Activated naive CD8-positive, alpha-beta T cell treated with anti-CD3 and anti-CD28 coated beads, Interleukin-2, amount 10 ng/mL, durations not matched to agents 7 days and 5 days (primary cell): ENCODE measurements at regions not wholly inside any gene's neighbourhood (a gene's known extent, or its start where the extent isn't known, plus 50 kb on each side); places are given as distances from the start of the nearest gene placed in this dataset.
"Not testable (repeated sequence)": the region's sequence is repeated elsewhere in the genome, so short reads cannot be mapped to it uniquely, and the experiment has no call there.

Experiments used
- ATAC-seq: fragments of 150-1000 bp; cut with Tn5 transposase; one replicate; pipeline ENCODE4 v1.10.0; 2021; ENCODE audit warnings: low read depth, moderate library complexity
- POLR2A ChIA-PET: fragments of 350-600 bp; sonication (Branson Sonifier 250); formaldehyde crosslinking; loops from one replicate; lab custom pipeline; 2021; ENCODE audit warnings: antibody characterized with exemption; lab: Charles Lee
- DNase-seq: peaks from one replicate; pipeline ENCODE4 v3.0.0; 2021
- H3K27ac Mint-ChIP-seq: one replicate; pipeline ENCODE4 v1.8.0; 2022; ENCODE audit warnings: mild to moderate bottlenecking, mixed read lengths
- H3K27me3 Mint-ChIP-seq: one replicate; pipeline ENCODE4 v1.8.0; 2022; ENCODE audit warnings: mild to moderate bottlenecking, moderate library complexity, mixed read lengths
- H3K36me3 Mint-ChIP-seq: one replicate; pipeline ENCODE4 v1.8.0; 2021; ENCODE audit warnings: mild to moderate bottlenecking, mixed read lengths
- H3K4me1 Mint-ChIP-seq: one replicate; pipeline ENCODE4 v1.8.0; 2021; ENCODE audit warnings: mixed read lengths
- H3K4me3 Mint-ChIP-seq: one replicate; pipeline ENCODE4 v1.8.0; 2022; ENCODE audit warnings: mild to moderate bottlenecking, moderate library complexity, mixed read lengths
- H3K9me3 Mint-ChIP-seq: one replicate; pipeline ENCODE4 v1.8.0; 2021; ENCODE audit warnings: mixed read lengths

GRCh38 chr4:49177847-49178246 lies 191.8 kb downstream of the CWH43 start:
- H3K9me3 Mint-ChIP-seq, H3K27me3 Mint-ChIP-seq, H3K27ac Mint-ChIP-seq, H3K4me3 Mint-ChIP-seq, DNase-seq, ATAC-seq, H3K36me3 Mint-ChIP-seq, POLR2A ChIA-PET, H3K4me1 Mint-ChIP-seq: not testable (repeated sequence)

- H3K4me1 Mint-ChIP-seq, POLR2A ChIA-PET, DNase-seq, ATAC-seq, H3K4me3 Mint-ChIP-seq, H3K9me3 Mint-ChIP-seq, H3K36me3 Mint-ChIP-seq, H3K27me3 Mint-ChIP-seq, H3K27ac Mint-ChIP-seq: not testable (repeated sequence)
Measured at GRCh38 chr4:49181088-49181487, 195.0 kb downstream of the CWH43 start.

- H3K4me3 Mint-ChIP-seq, H3K27ac Mint-ChIP-seq, H3K36me3 Mint-ChIP-seq, H3K4me1 Mint-ChIP-seq, DNase-seq, ATAC-seq, POLR2A ChIA-PET, H3K27me3 Mint-ChIP-seq: not testable (repeated sequence)
- H3K9me3 Mint-ChIP-seq = peaks cover 11% of the 10 kb centered on the region
Measured at GRCh38 chr4:49211396-49212194, 225.5 kb downstream of the CWH43 start.

- DNase-seq, H3K4me1 Mint-ChIP-seq, H3K27me3 Mint-ChIP-seq, H3K27ac Mint-ChIP-seq, ATAC-seq, POLR2A ChIA-PET, H3K36me3 Mint-ChIP-seq, H3K4me3 Mint-ChIP-seq: not testable (repeated sequence)
- peaks cover 14% of the 10 kb centered on the region for H3K9me3 Mint-ChIP-seq
Measured at GRCh38 chr4:49213250-49213649, 227.2 kb downstream of the CWH43 start.

GRCh38 chr4:49213750-49214149 lies 227.7 kb downstream of the CWH43 start:
- H3K27ac Mint-ChIP-seq, DNase-seq, H3K4me1 Mint-ChIP-seq, ATAC-seq, POLR2A ChIA-PET, H3K36me3 Mint-ChIP-seq, H3K4me3 Mint-ChIP-seq, H3K27me3 Mint-ChIP-seq: not testable (repeated sequence)
- peaks cover 12% of the 10 kb centered on the region for H3K9me3 Mint-ChIP-seq

GRCh38 chr4:49214453-49215081 lies 228.5 kb downstream of the CWH43 start:
- DNase-seq, H3K4me1 Mint-ChIP-seq, H3K36me3 Mint-ChIP-seq, POLR2A ChIA-PET, H3K27me3 Mint-ChIP-seq, H3K4me3 Mint-ChIP-seq, H3K27ac Mint-ChIP-seq, ATAC-seq: not testable (repeated sequence)
- H3K9me3 Mint-ChIP-seq = peaks cover 17% of the 10 kb centered on the region

- H3K36me3 Mint-ChIP-seq, H3K4me1 Mint-ChIP-seq, DNase-seq, H3K27ac Mint-ChIP-seq, H3K4me3 Mint-ChIP-seq, H3K27me3 Mint-ChIP-seq, ATAC-seq, POLR2A ChIA-PET: not testable (repeated sequence)
- H3K9me3 Mint-ChIP-seq = peaks cover 17% of the 10 kb centered on the region
Measured at GRCh38 chr4:49215082-49215479, 229.0 kb downstream of the CWH43 start.

- H3K4me3 Mint-ChIP-seq, H3K4me1 Mint-ChIP-seq, H3K27ac Mint-ChIP-seq, POLR2A ChIA-PET, ATAC-seq, H3K27me3 Mint-ChIP-seq, DNase-seq, H3K36me3 Mint-ChIP-seq: not testable (repeated sequence)
- peaks cover 22% of the 10 kb centered on the region for H3K9me3 Mint-ChIP-seq
Measured at GRCh38 chr4:49216606-49217005, 230.5 kb downstream of the CWH43 start.

GRCh38 chr4:49217492-49217891 lies 231.4 kb downstream of the CWH43 start:
- ATAC-seq (no peak), DNase-seq (no peak)
- Mint-ChIP-seq H3K36me3 (no peaks in the 10 kb centered on the region), H3K4me3 (no peak overlapping the region), H3K4me1 (no peaks in the 10 kb centered on the region), H3K27ac (no peak overlapping the region), H3K9me3 (peaks cover 22% of the 10 kb centered on the region), H3K27me3 (no peaks in the 10 kb centered on the region)
- POLR2A ChIA-PET = no interaction called here

GRCh38 chr4:49218094-49218493 lies 232.0 kb downstream of the CWH43 start:
- H3K27me3 Mint-ChIP-seq, H3K27ac Mint-ChIP-seq, H3K4me1 Mint-ChIP-seq, H3K36me3 Mint-ChIP-seq, DNase-seq, POLR2A ChIA-PET, ATAC-seq, H3K4me3 Mint-ChIP-seq: not testable (repeated sequence)
- peaks cover 24% of the 10 kb centered on the region for H3K9me3 Mint-ChIP-seq

GRCh38 chr4:49218931-49219330 lies 232.9 kb downstream of the CWH43 start:
- H3K4me1 Mint-ChIP-seq, POLR2A ChIA-PET, H3K27me3 Mint-ChIP-seq, H3K4me3 Mint-ChIP-seq, DNase-seq, H3K36me3 Mint-ChIP-seq, H3K27ac Mint-ChIP-seq, ATAC-seq: not testable (repeated sequence)
- peaks cover 24% of the 10 kb centered on the region for H3K9me3 Mint-ChIP-seq

GRCh38 chr4:49219489-49220225 lies 233.6 kb downstream of the CWH43 start:
- H3K4me3 Mint-ChIP-seq, H3K27ac Mint-ChIP-seq, ATAC-seq, DNase-seq, H3K36me3 Mint-ChIP-seq, H3K4me1 Mint-ChIP-seq, POLR2A ChIA-PET, H3K27me3 Mint-ChIP-seq: not testable (repeated sequence)
- H3K9me3 Mint-ChIP-seq = peaks cover 21% of the 10 kb centered on the region

GRCh38 chr4:49221209-49221608 lies 235.1 kb downstream of the CWH43 start:
- no peak overlapping the region for H3K4me3 Mint-ChIP-seq
- no peaks in the 10 kb centered on the region for H3K36me3 Mint-ChIP-seq
- no peaks in the 10 kb centered on the region for H3K4me1 Mint-ChIP-seq
- H3K27ac Mint-ChIP-seq = no peak overlapping the region
- H3K9me3 Mint-ChIP-seq = peaks cover 21% of the 10 kb centered on the region
- POLR2A ChIA-PET = no interaction called here
- ATAC-seq = no peak
- no peaks in the 10 kb centered on the region for H3K27me3 Mint-ChIP-seq
- no peak for DNase-seq
